Uterus (tissue), 3 donors: ENCODE measurements at regions not wholly inside any gene's neighbourhood (a gene's known extent, or its start where the extent isn't known, plus 50 kb on each side); places are given as distances from the start of the nearest gene placed in this dataset.

Experiments used
- DNase-seq, 2 donors: peaks; one replicate each; pipeline ENCODE4 v3.0.0-alpha.2; 2019 to 2020
- H3K27ac ChIP-seq, 2 donors: fragments of 200-600 bp; sonication (generic); 1 replicate in 1 of 2; 2 replicates in 1 of 2; pipeline ENCODE4 v1.5.1; 2016 to 2018
- H3K27me3 ChIP-seq, 2 donors: fragments of 200-600 bp; sonication (generic); one replicate each; pipeline ENCODE4 v1.5.1; 2018 to 2019; ENCODE audit warnings: control low read depth in 1 of 2
- H3K36me3 ChIP-seq, 2 donors: fragments of 200-600 bp; sonication (generic); one replicate each; pipeline ENCODE4 v1.5.1; 2019; ENCODE audit warnings: control low read depth in 1 of 2
- H3K4me1 ChIP-seq, 2 donors: fragments of 200-600 bp; sonication (generic); one replicate each; pipeline ENCODE4 v1.5.1; 2018 to 2019; ENCODE audit warnings: control low read depth in 1 of 2
- H3K4me3 ChIP-seq, 2 donors: fragments of 200-600 bp; sonication (generic); 1 replicate in 1 of 2; 2 replicates in 1 of 2; pipeline ENCODE4 v1.5.1; 2018 to 2019; ENCODE audit warnings: mild to moderate bottlenecking in 1 of 2
- H3K9me3 ChIP-seq, 2 donors: fragments of 200-600 bp; sonication (generic); one replicate each; pipeline ENCODE4 v1.5.1; 2019; ENCODE audit warnings: control low read depth in 1 of 2
- POLR2A ChIP-seq, 2 donors: fragments of 450-650 bp; IDR thresholded peaks; one replicate each; pipeline ENCODE4 v1.6.1; 2016; ENCODE audit warnings: antibody characterized with exemption in 2 of 2, mild to moderate bottlenecking in 1 of 2, moderate library complexity in 1 of 2
- intact Hi-C: fragments of 100-400 bp; cut with DNase I; formaldehyde crosslinking; loops from one replicate; pipeline ENCODE4 v1.15.1; 2023; ENCODE audit warnings: low total_unique reads
- TF ChIP-seq, protein P1 (sequence below), 4 experiments: fragments of 200-600 bp in 2 of 4; fragments of 450-650 bp in 2 of 4; sonication (generic) in 2 of 4; IDR thresholded peaks; one replicate each; pipeline ENCODE4 v1.5.1; 2016 to 2019; ENCODE audit warnings: antibody characterized with exemption in 4 of 4, mild to moderate bottlenecking in 2 of 4, moderate library complexity in 1 of 4
- donor health status: DM: yes; HTN: yes; CAD: no.

DNA sequence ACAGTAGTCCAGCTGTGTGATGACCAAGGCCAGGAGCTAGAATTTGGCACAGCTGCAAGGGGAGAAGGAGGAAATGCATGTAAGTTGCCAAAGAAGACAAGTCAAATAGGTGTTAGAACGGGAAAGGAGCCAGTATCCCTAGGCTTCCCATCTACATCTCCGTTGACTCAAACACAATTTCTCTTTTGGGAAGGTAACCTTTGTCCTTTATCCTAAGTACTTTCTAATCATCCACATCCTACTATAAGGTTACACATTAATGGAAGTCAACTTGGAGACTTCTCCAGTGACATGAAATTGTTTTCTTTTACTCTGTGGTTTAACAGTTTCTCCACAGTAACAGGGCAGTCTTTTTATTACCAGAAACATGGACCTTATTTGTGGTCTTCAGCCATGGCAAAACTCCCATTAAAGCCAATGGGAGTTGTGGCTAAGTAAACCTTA is 620.0 kb downstream of the ANKRD50 start:
- H3K4me1 ChIP-seq = no peaks in the 10 kb centered on the region

DNA sequence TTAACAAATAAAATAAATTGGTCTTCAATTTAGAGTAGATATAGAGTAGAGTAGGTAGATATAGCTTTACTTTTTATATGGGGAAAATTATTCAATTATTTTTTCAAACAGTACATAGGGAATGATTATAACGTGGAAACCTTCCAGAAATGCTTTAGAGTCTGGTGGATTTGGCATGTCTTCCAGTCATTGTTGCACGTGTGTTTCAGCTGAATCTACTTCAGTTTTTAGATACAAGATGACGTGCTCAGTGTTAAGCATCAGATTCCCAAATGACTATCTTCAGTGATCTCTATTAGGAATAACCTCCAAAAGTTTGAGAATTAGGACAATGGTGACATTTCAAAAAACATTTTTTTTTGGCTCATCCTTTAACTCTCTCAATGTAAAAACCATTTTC is 616.9 kb downstream of the ANKRD50 start:
- TF ChIP-seq, protein P1, sequence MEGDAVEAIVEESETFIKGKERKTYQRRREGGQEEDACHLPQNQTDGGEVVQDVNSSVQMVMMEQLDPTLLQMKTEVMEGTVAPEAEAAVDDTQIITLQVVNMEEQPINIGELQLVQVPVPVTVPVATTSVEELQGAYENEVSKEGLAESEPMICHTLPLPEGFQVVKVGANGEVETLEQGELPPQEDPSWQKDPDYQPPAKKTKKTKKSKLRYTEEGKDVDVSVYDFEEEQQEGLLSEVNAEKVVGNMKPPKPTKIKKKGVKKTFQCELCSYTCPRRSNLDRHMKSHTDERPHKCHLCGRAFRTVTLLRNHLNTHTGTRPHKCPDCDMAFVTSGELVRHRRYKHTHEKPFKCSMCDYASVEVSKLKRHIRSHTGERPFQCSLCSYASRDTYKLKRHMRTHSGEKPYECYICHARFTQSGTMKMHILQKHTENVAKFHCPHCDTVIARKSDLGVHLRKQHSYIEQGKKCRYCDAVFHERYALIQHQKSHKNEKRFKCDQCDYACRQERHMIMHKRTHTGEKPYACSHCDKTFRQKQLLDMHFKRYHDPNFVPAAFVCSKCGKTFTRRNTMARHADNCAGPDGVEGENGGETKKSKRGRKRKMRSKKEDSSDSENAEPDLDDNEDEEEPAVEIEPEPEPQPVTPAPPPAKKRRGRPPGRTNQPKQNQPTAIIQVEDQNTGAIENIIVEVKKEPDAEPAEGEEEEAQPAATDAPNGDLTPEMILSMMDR (IDR thresholded peaks at IDR 0.05) = no peak
- TF ChIP-seq POLR2A (IDR thresholded peaks at IDR 0.05) = no peak
- DNase-seq = no peak
- Histone ChIP-seq H3K27ac (no peak overlapping the region), H3K4me3 (no peak overlapping the region), H3K9me3 (no peaks in the 10 kb centered on the region), H3K36me3 (no peaks in the 10 kb centered on the region), H3K4me1 (no peaks in the 10 kb centered on the region), H3K27me3 (no peaks in the 10 kb centered on the region)
- intact Hi-C loops = no loop called here

More for the DNA sequence above, 620.0 kb downstream of the ANKRD50 start:
- no peaks in the 10 kb centered on the region for H3K36me3 ChIP-seq
- no peaks in the 10 kb centered on the region for H3K9me3 ChIP-seq
- H3K27me3 ChIP-seq = no peaks in the 10 kb centered on the region
- TF ChIP-seq, protein P1 (IDR thresholded peaks at IDR 0.05) = no peak
- TF ChIP-seq POLR2A (IDR thresholded peaks at IDR 0.05) = no peak
- no peak overlapping the region for H3K4me3 ChIP-seq
- no peak for DNase-seq
- no peak overlapping the region for H3K27ac ChIP-seq
- intact Hi-C loops = no loop called here

DNA sequence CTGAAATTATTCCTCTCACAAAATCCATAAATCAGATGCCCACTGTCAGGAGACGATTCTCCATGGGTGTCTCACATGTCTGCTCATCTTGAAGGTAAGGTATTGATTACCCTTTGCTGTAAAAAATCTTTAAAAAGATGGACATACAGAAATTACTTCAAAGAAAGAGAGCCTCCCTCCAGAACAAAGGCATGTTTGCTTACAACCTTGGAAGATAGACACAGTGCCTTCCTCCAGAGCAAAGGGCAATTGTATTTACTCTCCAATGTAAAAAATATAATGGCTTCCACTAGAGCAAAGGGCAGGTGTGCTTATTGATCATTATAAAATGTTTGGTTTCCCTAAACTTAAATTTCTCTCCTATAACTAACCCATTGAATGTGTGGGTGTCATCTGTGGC is 616.2 kb downstream of the ANKRD50 start:
- intact Hi-C loops = no loop called here
- DNase-seq = no peak
- no peak overlapping the region for H3K4me3 ChIP-seq
- no peaks in the 10 kb centered on the region for H3K36me3 ChIP-seq
- H3K9me3 ChIP-seq = no peaks in the 10 kb centered on the region
- H3K27me3 ChIP-seq = no peaks in the 10 kb centered on the region
- no peaks in the 10 kb centered on the region for H3K4me1 ChIP-seq
- no peak for TF ChIP-seq POLR2A (IDR thresholded peaks at IDR 0.05)
- TF ChIP-seq, protein P1 (IDR thresholded peaks at IDR 0.05) = no peak
- no peak overlapping the region for H3K27ac ChIP-seq

DNA sequence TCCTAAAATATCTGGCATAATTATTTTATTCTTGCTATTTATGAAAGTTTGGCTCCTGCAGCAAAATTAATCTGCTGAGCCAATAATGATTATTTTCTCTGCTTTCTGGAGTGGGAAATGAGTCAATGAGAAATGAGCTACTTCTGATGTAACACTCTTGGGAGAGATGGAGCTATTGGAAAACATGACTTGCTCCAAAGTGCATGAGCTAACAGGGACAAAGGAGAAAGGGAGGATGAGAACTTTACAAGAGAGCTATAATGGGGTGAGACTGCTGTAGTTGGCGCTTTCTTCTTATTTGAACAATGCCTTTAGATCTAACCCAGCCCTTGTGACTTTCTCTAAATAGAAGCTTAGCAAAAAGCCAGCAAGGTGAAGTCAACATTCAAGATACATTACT is 615.1 kb downstream of the ANKRD50 start:
- no peak overlapping the region for H3K27ac ChIP-seq
- H3K36me3 ChIP-seq = no peaks in the 10 kb centered on the region
- intact Hi-C loops = no loop called here
- no peak for DNase-seq
- H3K4me1 ChIP-seq = no peaks in the 10 kb centered on the region
- H3K9me3 ChIP-seq = no peaks in the 10 kb centered on the region
- H3K4me3 ChIP-seq = no peak overlapping the region
- TF ChIP-seq, protein P1 (IDR thresholded peaks at IDR 0.05) = no peak
- TF ChIP-seq POLR2A (IDR thresholded peaks at IDR 0.05) = no peak
- H3K27me3 ChIP-seq = no peaks in the 10 kb centered on the region

DNA sequence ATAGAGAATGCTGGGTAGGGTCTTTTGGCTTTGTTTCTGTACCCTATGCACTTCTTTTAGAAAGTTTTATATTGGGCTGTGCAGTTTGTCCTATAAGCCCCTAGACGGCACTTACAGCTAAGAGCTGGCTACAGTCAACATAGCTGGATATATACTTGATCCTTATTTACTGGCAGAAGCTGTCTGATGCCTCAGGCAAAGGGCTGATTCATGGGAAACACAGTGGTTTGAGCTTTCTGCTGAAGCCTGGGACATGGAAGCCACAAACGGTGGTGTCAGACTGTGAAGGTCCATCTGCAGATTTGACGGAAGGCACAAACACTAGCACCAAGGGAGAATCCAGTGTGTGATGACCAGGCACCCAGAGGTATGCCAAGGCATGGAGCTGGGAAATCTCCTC is 608.4 kb downstream of the ANKRD50 start:
- intact Hi-C loops = no loop called here

More for the DNA sequence above, 608.4 kb downstream of the ANKRD50 start:
- Histone ChIP-seq H3K4me3 (no peak overlapping the region), H3K27me3 (no peaks in the 10 kb centered on the region), H3K4me1 (no peaks in the 10 kb centered on the region), H3K9me3 (no peaks in the 10 kb centered on the region), H3K36me3 (no peaks in the 10 kb centered on the region), H3K27ac (no peak overlapping the region)
- no peak for DNase-seq
- TF ChIP-seq, protein P1 (IDR thresholded peaks at IDR 0.05) = no peak
